ENCODE measurements at regions not wholly inside any gene's neighbourhood (a gene's known extent, or its start where the extent isn't known, plus 50 kb on each side); places are given as distances from the start of the nearest gene placed in this dataset.

DNA sequence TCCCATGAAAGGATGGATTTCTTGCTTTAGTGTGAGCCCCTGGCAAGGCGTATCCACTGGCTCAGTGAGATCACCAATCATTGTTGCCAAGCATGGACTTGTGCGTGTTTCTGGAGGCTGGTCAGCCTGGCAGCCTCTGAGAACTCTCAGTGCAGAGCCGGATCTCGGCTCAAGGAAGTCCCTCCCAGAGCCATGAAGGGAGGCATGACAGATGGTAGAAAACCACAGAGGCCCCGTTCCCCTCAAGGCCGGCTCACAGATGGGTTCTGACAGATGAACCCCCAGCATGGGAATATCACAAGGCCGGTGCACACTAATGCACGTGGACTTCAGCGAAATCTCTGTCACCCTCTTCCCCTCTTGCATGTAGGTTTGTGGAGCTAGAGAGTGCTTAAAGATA, 290.5 kb downstream of the AJAP1 start:
- no peak overlapping the region for H3K4me3 ChIP-seq
- ATAC-seq = no peak
- H3K4me2 ChIP-seq (ENCODE audit: control insufficient read depth, insufficient read depth) = no peak overlapping the region
- SMC1A ChIA-PET (ENCODE audit: uncharacterized antibody, unreplicated experiment) = no interaction called here
- no peak overlapping the region for H3K27ac ChIP-seq (ENCODE audit: control insufficient read depth, insufficient read depth)
- no peak overlapping the region for H2AFZ ChIP-seq (ENCODE audit: control insufficient read depth, low read depth, low read length)
- no peaks in the 10 kb centered on the region for H3K36me3 ChIP-seq (ENCODE audit: control insufficient read depth in 2 of 2, insufficient read depth in 2 of 2, low read length in 1 of 2)
- 20% methylated on average over 9 of the region's 9 CpGs for WGBS (ENCODE audit: insufficient coverage, insufficient replicate concordance, low lambda C conversion rate, missing lambda C conversion rate)
- CTCF ChIA-PET = no interaction called here
- no peaks in the 10 kb centered on the region; the same call in 2 of the 3 replicates for H3K9me3 ChIP-seq (replicated peaks; ENCODE audit: control insufficient read depth, insufficient read depth, low read length)
- BruUV-seq (replicated peaks) = no TSS peak
- RAD21 ChIA-PET (ENCODE audit: unreplicated experiment) = no interaction called here
- intact Hi-C loops (cut with micrococcal nuclease; ENCODE audit: unreplicated experiment) (no loop called here), in situ Hi-C loops (cut with MboI) (loop anchor here (5.0 kb wide), 1 partner anchor 42 kb away; no protein-coding TSS in a partner anchor)
- no peaks in the 10 kb centered on the region for H3K4me1 ChIP-seq (ENCODE audit: control insufficient read depth, insufficient read depth, low read length)
- no peak for DNase-seq (ENCODE audit: low read depth, low spot score)
- no peaks in the 10 kb centered on the region for H4K20me1 ChIP-seq (ENCODE audit: control insufficient read depth, insufficient read depth)
- H3K27me3 ChIP-seq (replicated peaks in 1 of 2; ENCODE audit: control insufficient read depth in 2 of 2, insufficient read depth in 2 of 2, low read length in 1 of 2) = no peaks in the 10 kb centered on the region; a peak in 1 of 4 replicates
- TF ChIP-seq BRCA1 (IDR thresholded peaks at IDR 0.05; ENCODE audit: low read depth, low read length) (no peak), TBL1XR1 (IDR thresholded peaks at IDR 0.05; ENCODE audit: low read depth, low read length) (no peak), SRF (IDR thresholded peaks at IDR 0.05; ENCODE audit: low read depth in 2 of 2, low read length in 2 of 2) (no peak), STAT3 (IDR thresholded peaks at IDR 0.05; ENCODE audit: low read depth, low read length) (no peak), FOXM1 (IDR thresholded peaks at IDR 0.05; ENCODE audit: low read depth, low read length) (no peak), NBN (IDR thresholded peaks at IDR 0.05) (no peak), ZBED1 (IDR thresholded peaks at IDR 0.05; ENCODE audit: borderline replicate concordance) (no peak)
- TF ChIP-seq, protein P1, sequence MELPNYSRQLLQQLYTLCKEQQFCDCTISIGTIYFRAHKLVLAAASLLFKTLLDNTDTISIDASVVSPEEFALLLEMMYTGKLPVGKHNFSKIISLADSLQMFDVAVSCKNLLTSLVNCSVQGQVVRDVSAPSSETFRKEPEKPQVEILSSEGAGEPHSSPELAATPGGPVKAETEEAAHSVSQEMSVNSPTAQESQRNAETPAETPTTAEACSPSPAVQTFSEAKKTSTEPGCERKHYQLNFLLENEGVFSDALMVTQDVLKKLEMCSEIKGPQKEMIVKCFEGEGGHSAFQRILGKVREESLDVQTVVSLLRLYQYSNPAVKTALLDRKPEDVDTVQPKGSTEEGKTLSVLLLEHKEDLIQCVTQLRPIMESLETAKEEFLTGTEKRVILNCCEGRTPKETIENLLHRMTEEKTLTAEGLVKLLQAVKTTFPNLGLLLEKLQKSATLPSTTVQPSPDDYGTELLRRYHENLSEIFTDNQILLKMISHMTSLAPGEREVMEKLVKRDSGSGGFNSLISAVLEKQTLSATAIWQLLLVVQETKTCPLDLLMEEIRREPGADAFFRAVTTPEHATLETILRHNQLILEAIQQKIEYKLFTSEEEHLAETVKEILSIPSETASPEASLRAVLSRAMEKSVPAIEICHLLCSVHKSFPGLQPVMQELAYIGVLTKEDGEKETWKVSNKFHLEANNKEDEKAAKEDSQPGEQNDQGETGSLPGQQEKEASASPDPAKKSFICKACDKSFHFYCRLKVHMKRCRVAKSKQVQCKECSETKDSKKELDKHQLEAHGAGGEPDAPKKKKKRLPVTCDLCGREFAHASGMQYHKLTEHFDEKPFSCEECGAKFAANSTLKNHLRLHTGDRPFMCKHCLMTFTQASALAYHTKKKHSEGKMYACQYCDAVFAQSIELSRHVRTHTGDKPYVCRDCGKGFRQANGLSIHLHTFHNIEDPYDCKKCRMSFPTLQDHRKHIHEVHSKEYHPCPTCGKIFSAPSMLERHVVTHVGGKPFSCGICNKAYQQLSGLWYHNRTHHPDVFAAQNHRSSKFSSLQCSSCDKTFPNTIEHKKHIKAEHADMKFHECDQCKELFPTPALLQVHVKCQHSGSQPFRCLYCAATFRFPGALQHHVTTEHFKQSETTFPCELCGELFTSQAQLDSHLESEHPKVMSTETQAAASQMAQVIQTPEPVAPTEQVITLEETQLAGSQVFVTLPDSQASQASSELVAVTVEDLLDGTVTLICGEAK (IDR thresholded peaks at IDR 0.05; ENCODE audit: borderline replicate concordance) = no peak
- TF ChIP-seq, protein P2, sequence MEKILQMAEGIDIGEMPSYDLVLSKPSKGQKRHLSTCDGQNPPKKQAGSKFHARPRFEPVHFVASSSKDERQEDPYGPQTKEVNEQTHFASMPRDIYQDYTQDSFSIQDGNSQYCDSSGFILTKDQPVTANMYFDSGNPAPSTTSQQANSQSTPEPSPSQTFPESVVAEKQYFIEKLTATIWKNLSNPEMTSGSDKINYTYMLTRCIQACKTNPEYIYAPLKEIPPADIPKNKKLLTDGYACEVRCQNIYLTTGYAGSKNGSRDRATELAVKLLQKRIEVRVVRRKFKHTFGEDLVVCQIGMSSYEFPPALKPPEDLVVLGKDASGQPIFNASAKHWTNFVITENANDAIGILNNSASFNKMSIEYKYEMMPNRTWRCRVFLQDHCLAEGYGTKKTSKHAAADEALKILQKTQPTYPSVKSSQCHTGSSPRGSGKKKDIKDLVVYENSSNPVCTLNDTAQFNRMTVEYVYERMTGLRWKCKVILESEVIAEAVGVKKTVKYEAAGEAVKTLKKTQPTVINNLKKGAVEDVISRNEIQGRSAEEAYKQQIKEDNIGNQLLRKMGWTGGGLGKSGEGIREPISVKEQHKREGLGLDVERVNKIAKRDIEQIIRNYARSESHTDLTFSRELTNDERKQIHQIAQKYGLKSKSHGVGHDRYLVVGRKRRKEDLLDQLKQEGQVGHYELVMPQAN (conservative IDR thresholded peaks at IDR 0.05) = no peak
- TF ChIP-seq, protein P3, sequence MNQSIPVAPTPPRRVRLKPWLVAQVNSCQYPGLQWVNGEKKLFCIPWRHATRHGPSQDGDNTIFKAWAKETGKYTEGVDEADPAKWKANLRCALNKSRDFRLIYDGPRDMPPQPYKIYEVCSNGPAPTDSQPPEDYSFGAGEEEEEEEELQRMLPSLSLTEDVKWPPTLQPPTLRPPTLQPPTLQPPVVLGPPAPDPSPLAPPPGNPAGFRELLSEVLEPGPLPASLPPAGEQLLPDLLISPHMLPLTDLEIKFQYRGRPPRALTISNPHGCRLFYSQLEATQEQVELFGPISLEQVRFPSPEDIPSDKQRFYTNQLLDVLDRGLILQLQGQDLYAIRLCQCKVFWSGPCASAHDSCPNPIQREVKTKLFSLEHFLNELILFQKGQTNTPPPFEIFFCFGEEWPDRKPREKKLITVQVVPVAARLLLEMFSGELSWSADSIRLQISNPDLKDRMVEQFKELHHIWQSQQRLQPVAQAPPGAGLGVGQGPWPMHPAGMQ (IDR thresholded peaks at IDR 0.05; ENCODE audit: borderline replicate concordance) = no peak
- H3K79me2 ChIP-seq (ENCODE audit: control insufficient read depth, insufficient read depth, low read length) = no peaks in the 10 kb centered on the region
- no peak for FAIRE-seq
- POLR2A ChIA-PET = no interaction called here
- H3K9ac ChIP-seq (ENCODE audit: control insufficient read depth, insufficient read depth, low read length) = no peak overlapping the region
